ENCODE measurements at regions not wholly inside any gene's neighbourhood (a gene's known extent, or its start where the extent isn't known, plus 50 kb on each side); places are given as distances from the start of the nearest gene placed in this dataset.
"Not testable (repeated sequence)": the region's sequence is repeated elsewhere in the genome, so short reads cannot be mapped to it uniquely, and the experiment has no call there.

GRCh38 chr10:6863381-6863780 is 283.3 kb upstream of the PRKCQ start:
- DNase-seq = no peak

- DNase-seq = no peak
Observed at GRCh38 chr10:6850452-6850851, 270.4 kb upstream of the PRKCQ start.

- no peak for DNase-seq
Observed at GRCh38 chr10:6847561-6847960, 267.5 kb upstream of the PRKCQ start.

GRCh38 chr10:6843894-6844650 is 264.0 kb upstream of the PRKCQ start:
- DNase-seq = no peak

GRCh38 chr10:6843481-6843881 is 263.4 kb upstream of the PRKCQ start:
- no peak for DNase-seq

- DNase-seq = no peak
Observed at GRCh38 chr10:6842722-6843121, 262.6 kb upstream of the PRKCQ start.

- DNase-seq = no peak
Observed at GRCh38 chr10:6841761-6842160, 261.7 kb upstream of the PRKCQ start.

GRCh38 chr10:6840766-6841165 is 260.7 kb upstream of the PRKCQ start:
- no peak for DNase-seq

GRCh38 chr10:6840201-6840691 is 260.2 kb upstream of the PRKCQ start:
- DNase-seq = no peak

- DNase-seq = no peak
Observed at GRCh38 chr10:6838118-6838517, 258.0 kb upstream of the PRKCQ start.

- no peak for DNase-seq
Observed at GRCh38 chr10:6833458-6834011, 253.5 kb upstream of the PRKCQ start.

- DNase-seq = not testable (repeated sequence)
Observed at GRCh38 chr10:6830981-6831380, 250.9 kb upstream of the PRKCQ start.

- not testable (repeated sequence) for DNase-seq
Observed at GRCh38 chr10:6824793-6825192, 244.7 kb upstream of the PRKCQ start.

- no peak for DNase-seq
Observed at GRCh38 chr10:6823770-6824169, 243.7 kb upstream of the PRKCQ start.

- DNase-seq = no peak
Observed at GRCh38 chr10:6819301-6819700, 239.2 kb upstream of the PRKCQ start.

- DNase-seq = no peak
Observed at GRCh38 chr10:6817770-6818169, 237.7 kb upstream of the PRKCQ start.

- DNase-seq = no peak
Observed at GRCh38 chr10:6815346-6815745, 235.3 kb upstream of the PRKCQ start.

GRCh38 chr10:6813856-6814255 is 233.8 kb upstream of the PRKCQ start:
- no peak for DNase-seq

- no peak for DNase-seq
Observed at GRCh38 chr10:6813306-6813705, 233.2 kb upstream of the PRKCQ start.

GRCh38 chr10:6811153-6811552 is 231.1 kb upstream of the PRKCQ start:
- no peak for DNase-seq

GRCh38 chr10:6803427-6803783 is 223.3 kb upstream of the PRKCQ start:
- no peak for DNase-seq

- no peak for DNase-seq
Observed at GRCh38 chr10:6802759-6803426, 222.8 kb upstream of the PRKCQ start.

- DNase-seq = no peak
Observed at GRCh38 chr10:6796231-6796630, 216.2 kb upstream of the PRKCQ start.

- DNase-seq = no peak
Observed at GRCh38 chr10:6795541-6795940, 215.5 kb upstream of the PRKCQ start.
